HG02885 (cell line): ENCODE measurements at regions not wholly inside any gene's neighbourhood (a gene's known extent, or its start where the extent isn't known, plus 50 kb on each side); places are given as distances from the start of the nearest gene placed in this dataset.
"Not testable (repeated sequence)": the region's sequence is repeated elsewhere in the genome, so short reads cannot be mapped to it uniquely, and the experiment has no call there.

Experiments
- ATAC-seq: cut with Tn5 transposase; IDR thresholded peaks from one replicate; pipeline ENCODE4 v1.9.1; 2021; ENCODE audit warnings: mild to moderate bottlenecking; ENCODE audit not compliant: unreplicated experiment, poor library complexity

GRCh38 chr10:11668847-11669610 is 57.6 kb upstream of the USP6NL start:
- ATAC-seq, result no peak

DNA sequence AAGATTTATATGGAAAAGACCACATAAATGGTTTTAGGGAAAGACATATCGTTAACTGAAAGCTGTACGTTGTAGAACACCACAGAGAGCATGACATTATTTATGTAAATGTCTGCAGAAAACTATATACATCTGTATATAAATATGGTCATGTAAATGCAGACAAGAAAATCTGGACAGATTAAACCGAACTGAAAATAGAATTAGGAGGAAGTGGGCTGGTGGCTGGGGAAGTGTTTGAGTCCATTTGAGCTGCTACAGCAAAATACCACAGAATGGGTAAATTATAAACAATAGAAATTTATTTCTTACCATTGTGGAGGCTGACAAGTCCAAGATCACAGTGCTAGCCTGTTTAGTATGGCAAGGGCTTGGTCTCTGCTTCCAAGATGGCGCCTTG is 56.3 kb upstream of the USP6NL start:
- ATAC-seq, result no peak

GRCh38 chr10:11663763-11664555 is 52.5 kb upstream of the USP6NL start:
- ATAC-seq, result peak; percentile 80

DNA sequence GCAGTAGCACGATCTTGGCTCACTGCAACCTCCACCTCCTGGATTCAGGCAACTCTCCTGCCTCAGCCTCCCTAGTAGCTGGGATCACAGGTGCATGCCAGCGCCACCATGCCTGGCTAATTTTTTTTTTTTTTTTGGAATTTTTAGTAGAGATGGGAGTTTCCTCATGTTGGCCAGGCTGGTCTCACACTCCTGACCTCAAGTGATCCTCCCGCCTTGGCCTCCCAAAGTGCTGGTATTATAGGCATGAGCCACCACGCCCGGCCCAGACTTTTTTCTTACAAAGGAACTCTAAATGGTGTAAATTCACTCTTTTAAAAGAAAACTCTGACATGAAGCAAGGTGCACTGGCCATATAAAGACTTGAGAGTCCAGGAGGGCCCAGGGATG is 51.7 kb upstream of the USP6NL start:
- ATAC-seq, result not testable (repeated sequence)

GRCh38 chr10:11661441-11661840 is 50.0 kb upstream of the USP6NL start:
- ATAC-seq, result no peak
